DOHH2 (cell line): ENCODE measurements at regions not wholly inside any gene's neighbourhood (a gene's known extent, or its start where the extent isn't known, plus 50 kb on each side); places are given as distances from the start of the nearest gene placed in this dataset.

Source experiments
- H3F3A ChIP-seq: fragments of 200-600 bp; sonication (generic), shearing (Covaris generic); 2 replicates; pipeline ENCODE4 v1.6.0; 2016; ENCODE audit warnings: antibody characterized with exemption, mild to moderate bottlenecking; ENCODE audit not compliant: control insufficient read depth, insufficient read depth
- H3K27ac ChIP-seq: fragments of 200-600 bp; sonication (generic); 2 replicates; pipeline ENCODE4 v1.5.1; 2014; ENCODE audit warnings: low read depth, mild to moderate bottlenecking, low read length, moderate library complexity
- H3K27me3 ChIP-seq: fragments of 200-600 bp; sonication (generic); 2 replicates; pipeline ENCODE4 v1.6.1; 2014; ENCODE audit warnings: mild to moderate bottlenecking, low read length, mixed read lengths; ENCODE audit not compliant: control insufficient read depth
- H3K36me3 ChIP-seq: fragments of 200-600 bp; sonication (generic); 2 replicates; pipeline ENCODE4 v1.6.1; 2014; ENCODE audit warnings: mild to moderate bottlenecking, low read length, moderate library complexity, mixed read lengths; ENCODE audit not compliant: control insufficient read depth
- H3K4me1 ChIP-seq: fragments of 200-600 bp; sonication (generic); 2 replicates; pipeline ENCODE4 v1.6.1; 2014; ENCODE audit warnings: mild to moderate bottlenecking, low read length, mixed read lengths; ENCODE audit not compliant: control insufficient read depth
- H3K4me2 ChIP-seq: fragments of 200-600 bp; sonication (generic); 2 replicates; pipeline ENCODE4 v1.6.0; 2014; ENCODE audit warnings: mild to moderate bottlenecking, low read length, moderate library complexity
- H3K4me3 ChIP-seq: fragments of 200-600 bp; sonication (generic); 2 replicates; pipeline ENCODE4 v1.5.1; 2014; ENCODE audit warnings: mild to moderate bottlenecking, low read length, mixed read lengths
- H3K79me2 ChIP-seq: fragments of 200-600 bp; sonication (generic); 2 replicates; pipeline ENCODE4 v1.6.1; 2014; ENCODE audit warnings: mild to moderate bottlenecking, low read length, mixed read lengths; ENCODE audit not compliant: control insufficient read depth
- H3K9me2 ChIP-seq: fragments of 200-600 bp; sonication (generic); replicated peaks from 2 replicates; pipeline ENCODE4 v1.6.1; 2014; ENCODE audit warnings: mild to moderate bottlenecking, low read length, mixed read lengths; ENCODE audit not compliant: control insufficient read depth
- H3K9me3 ChIP-seq: fragments of 200-600 bp; sonication (generic); 2 replicates; pipeline ENCODE4 v1.6.1; 2014; ENCODE audit warnings: antibody characterized with exemption, low read length, mixed read lengths; ENCODE audit not compliant: control insufficient read depth, insufficient read depth
- H4K20me1 ChIP-seq: fragments of 200-600 bp; sonication (generic); 2 replicates; pipeline ENCODE4 v1.6.0; 2014; ENCODE audit warnings: low read depth, mild to moderate bottlenecking, antibody characterized with exemption, low read length, moderate library complexity; ENCODE audit not compliant: control insufficient read depth, insufficient read depth
- EZH2phosphoT487 ChIP-seq: fragments of 200-600 bp; sonication (generic); IDR thresholded peaks from 2 replicates; pipeline ENCODE4 v1.6.1; 2017; ENCODE audit warnings: borderline replicate concordance, mild to moderate bottlenecking, antibody characterized with exemption, low read length, moderate library complexity, mixed read lengths
- TF ChIP-seq, protein P1 (sequence below): fragments of 200-600 bp; sonication (generic); IDR thresholded peaks from one replicate; pipeline ENCODE4 v1.5.1; 2014; ENCODE audit warnings: antibody characterized with exemption, mild to moderate bottlenecking, low read depth, low read length; ENCODE audit not compliant: poor library complexity, severe bottlenecking

DNA sequence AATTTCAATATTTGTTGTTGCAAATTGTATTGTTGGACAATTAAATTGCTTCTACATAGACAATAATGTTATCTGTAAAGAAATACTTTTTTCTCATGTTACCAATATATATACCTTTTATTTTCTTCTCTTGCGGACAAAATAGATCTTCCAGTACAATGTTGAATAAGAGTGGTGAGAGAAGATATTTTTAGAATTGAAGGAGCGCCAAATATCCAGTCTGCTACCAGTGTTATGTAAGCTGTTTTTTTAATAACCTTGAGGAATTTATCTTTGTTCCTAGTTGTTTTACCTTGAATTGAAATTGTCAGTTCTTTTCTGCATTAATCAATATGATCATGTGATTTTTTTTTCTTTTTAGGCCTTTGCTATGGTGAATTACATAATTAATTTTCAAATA lies 1702.5 kb upstream of the RAG2 start:
- no peak overlapping the region for H3K4me2 ChIP-seq
- no peaks in the 10 kb centered on the region for H3K79me2 ChIP-seq
- no peak overlapping the region for H3K4me3 ChIP-seq
- TF ChIP-seq EZH2phosphoT487, result no peak
- TF ChIP-seq, protein P1, sequence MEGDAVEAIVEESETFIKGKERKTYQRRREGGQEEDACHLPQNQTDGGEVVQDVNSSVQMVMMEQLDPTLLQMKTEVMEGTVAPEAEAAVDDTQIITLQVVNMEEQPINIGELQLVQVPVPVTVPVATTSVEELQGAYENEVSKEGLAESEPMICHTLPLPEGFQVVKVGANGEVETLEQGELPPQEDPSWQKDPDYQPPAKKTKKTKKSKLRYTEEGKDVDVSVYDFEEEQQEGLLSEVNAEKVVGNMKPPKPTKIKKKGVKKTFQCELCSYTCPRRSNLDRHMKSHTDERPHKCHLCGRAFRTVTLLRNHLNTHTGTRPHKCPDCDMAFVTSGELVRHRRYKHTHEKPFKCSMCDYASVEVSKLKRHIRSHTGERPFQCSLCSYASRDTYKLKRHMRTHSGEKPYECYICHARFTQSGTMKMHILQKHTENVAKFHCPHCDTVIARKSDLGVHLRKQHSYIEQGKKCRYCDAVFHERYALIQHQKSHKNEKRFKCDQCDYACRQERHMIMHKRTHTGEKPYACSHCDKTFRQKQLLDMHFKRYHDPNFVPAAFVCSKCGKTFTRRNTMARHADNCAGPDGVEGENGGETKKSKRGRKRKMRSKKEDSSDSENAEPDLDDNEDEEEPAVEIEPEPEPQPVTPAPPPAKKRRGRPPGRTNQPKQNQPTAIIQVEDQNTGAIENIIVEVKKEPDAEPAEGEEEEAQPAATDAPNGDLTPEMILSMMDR, result no peak
- no peaks in the 10 kb centered on the region for H3K9me2 ChIP-seq
- no peaks in the 10 kb centered on the region for H3F3A ChIP-seq
- no peaks in the 10 kb centered on the region for H4K20me1 ChIP-seq
- no peaks in the 10 kb centered on the region for H3K36me3 ChIP-seq
- H3K27ac ChIP-seq, result no peak overlapping the region
- H3K9me3 ChIP-seq, result peaks cover 4% of the 10 kb centered on the region; the same call in 1 of the 2 replicates
- H3K4me1 ChIP-seq, result no peaks in the 10 kb centered on the region
- H3K27me3 ChIP-seq, result no peaks in the 10 kb centered on the region

DNA sequence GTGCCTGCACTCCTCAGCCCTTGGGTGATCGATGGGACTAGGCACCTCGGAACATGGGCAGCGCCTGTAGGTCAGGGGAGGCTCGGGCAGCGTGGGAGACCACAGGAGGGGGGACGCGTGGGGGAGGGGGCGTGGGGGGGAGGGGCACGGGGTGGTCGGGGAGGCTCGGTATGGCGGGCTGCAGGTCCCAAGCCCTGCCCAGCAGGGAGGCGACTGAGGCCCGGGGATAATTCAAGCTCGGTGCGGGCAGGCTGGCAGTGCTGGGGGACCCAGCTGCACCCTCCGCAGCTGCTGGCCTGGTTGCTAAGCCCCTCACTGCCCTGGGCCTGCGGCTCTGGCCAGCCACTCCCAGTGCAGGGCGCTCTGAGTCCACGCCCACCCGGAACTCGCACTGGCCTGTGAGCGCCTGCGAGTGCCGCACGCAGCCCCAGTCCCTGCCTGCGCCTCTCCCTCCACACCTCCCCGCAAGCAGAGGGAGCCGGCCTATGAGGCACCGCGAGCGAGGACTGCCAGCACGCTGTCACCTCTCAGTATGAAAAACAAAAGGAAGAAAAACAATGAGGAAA lies 1698.3 kb upstream of the RAG2 start:
- H3K9me3 ChIP-seq, result peaks cover 4% of the 10 kb centered on the region; the same call in 1 of the 2 replicates
- H3K4me1 ChIP-seq, result no peaks in the 10 kb centered on the region
- TF ChIP-seq, protein P1, result no peak
- TF ChIP-seq EZH2phosphoT487, result no peak

DNA sequence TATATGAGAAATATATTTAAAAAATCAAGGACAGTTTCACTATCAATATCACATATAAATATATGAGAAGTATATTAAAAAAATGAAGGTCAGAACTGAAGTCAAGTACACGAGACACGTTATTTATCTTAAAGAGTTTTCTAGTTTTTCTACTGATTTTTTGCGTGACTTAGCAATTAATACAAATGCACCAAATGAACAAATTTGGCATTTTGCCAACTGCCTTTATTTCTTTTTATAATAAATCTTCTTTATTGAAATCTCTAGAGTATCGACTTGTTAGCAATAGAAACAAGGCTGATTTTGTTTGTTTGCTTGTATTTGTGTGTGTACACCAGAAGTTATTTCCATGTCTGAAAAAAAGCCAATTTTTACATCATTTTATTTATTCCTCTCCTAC lies 1684.7 kb upstream of the RAG2 start:
- Histone ChIP-seq H3K9me3 (peaks cover 3% of the 10 kb centered on the region; the same call in 1 of the 2 replicates), H3K9me2 (no peaks in the 10 kb centered on the region), H3K27me3 (no peaks in the 10 kb centered on the region), H3F3A (no peaks in the 10 kb centered on the region), H3K36me3 (no peaks in the 10 kb centered on the region), H3K27ac (no peak overlapping the region), H3K4me2 (no peak overlapping the region), H3K79me2 (no peaks in the 10 kb centered on the region), H4K20me1 (no peaks in the 10 kb centered on the region), H3K4me1 (no peaks in the 10 kb centered on the region), H3K4me3 (no peak overlapping the region)
- no peak for TF ChIP-seq EZH2phosphoT487
- TF ChIP-seq, protein P1, result no peak

More for the DNA sequence above, 1698.3 kb upstream of the RAG2 start:
- Histone ChIP-seq H3F3A (no peaks in the 10 kb centered on the region), H3K79me2 (no peaks in the 10 kb centered on the region), H4K20me1 (no peaks in the 10 kb centered on the region), H3K9me2 (no peaks in the 10 kb centered on the region), H3K4me2 (no peak overlapping the region), H3K4me3 (no peak overlapping the region), H3K27ac (no peak overlapping the region), H3K27me3 (no peaks in the 10 kb centered on the region), H3K36me3 (no peaks in the 10 kb centered on the region)
